ENCODE measurements at regions not wholly inside any gene's neighbourhood (a gene's known extent, or its start where the extent isn't known, plus 50 kb on each side); places are given as distances from the start of the nearest gene placed in this dataset.
"Not testable (repeated sequence)": the region's sequence is repeated elsewhere in the genome, so short reads cannot be mapped to it uniquely, and the experiment has no call there.

- in situ Hi-C loops (cut with HindIII; ENCODE audit: low sequenced_read_pairs): no loop called here
- DNase-seq (ENCODE audit: low spot score): no peak
These were observed 258.3 kb downstream of the SRGAP2C start for GRCh38 chr1:121443001-121443540.

- no peak for DNase-seq (ENCODE audit: low spot score)
- in situ Hi-C loops (cut with HindIII; ENCODE audit: low sequenced_read_pairs): no loop called here
These were observed 259.3 kb downstream of the SRGAP2C start for GRCh38 chr1:121444096-121444495.

- DNase-seq (ENCODE audit: low spot score): no peak
- in situ Hi-C loops (cut with HindIII; ENCODE audit: low sequenced_read_pairs): no loop called here
These were observed 260.9 kb downstream of the SRGAP2C start for GRCh38 chr1:121445679-121446078.

- in situ Hi-C loops (cut with HindIII; ENCODE audit: low sequenced_read_pairs): not testable (repeated sequence)
- DNase-seq (ENCODE audit: low spot score): peak; percentile 14
These were observed 262.6 kb downstream of the SRGAP2C start for GRCh38 chr1:121447280-121447923.

- DNase-seq (ENCODE audit: low spot score); in situ Hi-C loops (cut with HindIII; ENCODE audit: low sequenced_read_pairs): not testable (repeated sequence)
These were observed 263.3 kb downstream of the SRGAP2C start for GRCh38 chr1:121448064-121448463.

- no peak for DNase-seq (ENCODE audit: low spot score)
- in situ Hi-C loops (cut with HindIII; ENCODE audit: low sequenced_read_pairs): no loop called here
These were observed 264.1 kb downstream of the SRGAP2C start for GRCh38 chr1:121448851-121449250.

GRCh38 chr1:121452484-121452883 lies 267.7 kb downstream of the SRGAP2C start:
- in situ Hi-C loops (cut with HindIII; ENCODE audit: low sequenced_read_pairs): no loop called here
- DNase-seq (ENCODE audit: low spot score): no peak

GRCh38 chr1:121458291-121459048 lies 273.7 kb downstream of the SRGAP2C start:
- no peak for DNase-seq (ENCODE audit: low spot score)
- in situ Hi-C loops (cut with HindIII; ENCODE audit: low sequenced_read_pairs): no loop called here

- in situ Hi-C loops (cut with HindIII; ENCODE audit: low sequenced_read_pairs): no loop called here
- no peak for DNase-seq (ENCODE audit: low spot score)
These were observed 274.5 kb downstream of the SRGAP2C start for GRCh38 chr1:121459235-121459634.

GRCh38 chr1:121469395-121469794 lies 284.6 kb downstream of the SRGAP2C start:
- in situ Hi-C loops (cut with HindIII; ENCODE audit: low sequenced_read_pairs); DNase-seq (ENCODE audit: low spot score): not testable (repeated sequence)

GRCh38 chr1:121470401-121470800 lies 285.6 kb downstream of the SRGAP2C start:
- in situ Hi-C loops (cut with HindIII; ENCODE audit: low sequenced_read_pairs); DNase-seq (ENCODE audit: low spot score): not testable (repeated sequence)

GRCh38 chr1:121471523-121471922 lies 286.7 kb downstream of the SRGAP2C start:
- in situ Hi-C loops (cut with HindIII; ENCODE audit: low sequenced_read_pairs): no loop called here
- no peak for DNase-seq (ENCODE audit: low spot score)

GRCh38 chr1:121472017-121472416 lies 287.2 kb downstream of the SRGAP2C start:
- no peak for DNase-seq (ENCODE audit: low spot score)
- in situ Hi-C loops (cut with HindIII; ENCODE audit: low sequenced_read_pairs): no loop called here

GRCh38 chr1:121483234-121483633 lies 298.5 kb downstream of the SRGAP2C start:
- in situ Hi-C loops (cut with HindIII; ENCODE audit: low sequenced_read_pairs): no loop called here

GRCh38 chr1:121483961-121484424 lies 299.2 kb downstream of the SRGAP2C start:
- no peak for DNase-seq (ENCODE audit: low spot score)
- in situ Hi-C loops (cut with HindIII; ENCODE audit: low sequenced_read_pairs): no loop called here

More at GRCh38 chr1:121483234-121483633, 298.5 kb downstream of the SRGAP2C start:
- no peak for DNase-seq (ENCODE audit: low spot score)

- in situ Hi-C loops (cut with HindIII; ENCODE audit: low sequenced_read_pairs); DNase-seq (ENCODE audit: low spot score): not testable (repeated sequence)
These were observed 310.0 kb downstream of the SRGAP2C start for GRCh38 chr1:121494796-121495195.

- DNase-seq (ENCODE audit: low spot score); in situ Hi-C loops (cut with HindIII; ENCODE audit: low sequenced_read_pairs): not testable (repeated sequence)
These were observed 326.7 kb downstream of the SRGAP2C start for GRCh38 chr1:121511455-121511854.

- DNase-seq (ENCODE audit: low spot score); in situ Hi-C loops (cut with HindIII; ENCODE audit: low sequenced_read_pairs): not testable (repeated sequence)
These were observed 327.1 kb downstream of the SRGAP2C start for GRCh38 chr1:121511876-121512275.

GRCh38 chr1:121515235-121515634 lies 330.5 kb downstream of the SRGAP2C start:
- in situ Hi-C loops (cut with HindIII; ENCODE audit: low sequenced_read_pairs): no loop called here
- DNase-seq (ENCODE audit: low spot score): no peak

- in situ Hi-C loops (cut with HindIII; ENCODE audit: low sequenced_read_pairs): no loop called here
These were observed 331.6 kb downstream of the SRGAP2C start for GRCh38 chr1:121516234-121516967.

More at GRCh38 chr1:121516234-121516967, 331.6 kb downstream of the SRGAP2C start:
- DNase-seq (ENCODE audit: low spot score): no peak
